ENCODE measurements at regions not wholly inside any gene's neighbourhood (a gene's known extent, or its start where the extent isn't known, plus 50 kb on each side); places are given as distances from the start of the nearest gene placed in this dataset.

DNA sequence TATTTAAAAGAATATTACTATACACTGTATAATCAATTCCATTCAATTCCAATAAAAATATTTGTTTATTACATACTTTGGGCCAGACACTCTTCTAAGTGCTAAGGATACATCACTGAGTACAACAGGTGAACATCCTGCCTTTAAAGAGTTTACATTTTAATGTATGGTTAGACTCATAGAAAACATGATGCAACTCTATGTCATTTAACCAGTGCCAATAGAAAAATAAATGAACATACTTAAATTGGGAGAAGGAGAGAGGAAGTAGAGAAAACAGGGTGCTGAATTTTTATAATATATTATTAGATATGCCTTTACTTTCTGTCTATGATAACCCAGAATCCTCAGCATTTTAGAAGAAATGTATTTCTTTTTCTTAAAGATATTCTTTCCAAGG, 119.2 kb downstream of the TSEN15 start:
- TF ChIP-seq, protein P1, sequence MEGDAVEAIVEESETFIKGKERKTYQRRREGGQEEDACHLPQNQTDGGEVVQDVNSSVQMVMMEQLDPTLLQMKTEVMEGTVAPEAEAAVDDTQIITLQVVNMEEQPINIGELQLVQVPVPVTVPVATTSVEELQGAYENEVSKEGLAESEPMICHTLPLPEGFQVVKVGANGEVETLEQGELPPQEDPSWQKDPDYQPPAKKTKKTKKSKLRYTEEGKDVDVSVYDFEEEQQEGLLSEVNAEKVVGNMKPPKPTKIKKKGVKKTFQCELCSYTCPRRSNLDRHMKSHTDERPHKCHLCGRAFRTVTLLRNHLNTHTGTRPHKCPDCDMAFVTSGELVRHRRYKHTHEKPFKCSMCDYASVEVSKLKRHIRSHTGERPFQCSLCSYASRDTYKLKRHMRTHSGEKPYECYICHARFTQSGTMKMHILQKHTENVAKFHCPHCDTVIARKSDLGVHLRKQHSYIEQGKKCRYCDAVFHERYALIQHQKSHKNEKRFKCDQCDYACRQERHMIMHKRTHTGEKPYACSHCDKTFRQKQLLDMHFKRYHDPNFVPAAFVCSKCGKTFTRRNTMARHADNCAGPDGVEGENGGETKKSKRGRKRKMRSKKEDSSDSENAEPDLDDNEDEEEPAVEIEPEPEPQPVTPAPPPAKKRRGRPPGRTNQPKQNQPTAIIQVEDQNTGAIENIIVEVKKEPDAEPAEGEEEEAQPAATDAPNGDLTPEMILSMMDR (conservative IDR thresholded peaks at IDR 0.05), result no peak
- TF ChIP-seq EZH2 (IDR thresholded peaks at IDR 0.05; ENCODE audit: low read depth), result no peak
